HepG2 (cell line): ENCODE measurements at regions not wholly inside any gene's neighbourhood (a gene's known extent, or its start where the extent isn't known, plus 50 kb on each side); places are given as distances from the start of the nearest gene placed in this dataset.

ENCODE experiments used
- ATAC-seq: fragments of 200-7000 bp; cut with Tn5 transposase; 3 replicates; pipeline ENCODE4 v1.9.1; 2020; ENCODE audit warnings: mild to moderate bottlenecking, moderate library complexity
- BruUV-seq: library from RNA; stranded (reverse); fragments of 400-500 nt; replicated peaks from 2 replicates; lab custom pipeline; 2021; lab: Mats Ljungman, UMichigan
- CTCF ChIA-PET: fragments of 300-600 bp; formaldehyde crosslinking; extraction: SDS; loops from one replicate; lab custom pipeline; 2021; ENCODE audit warnings: low total read pairs, inconsistent platforms, low intra/inter-chr PET ratio; lab: Yijun Ruan, JAX
- POLR2A ChIA-PET: fragments of 350-600 bp; sonication (Branson Sonifier 250); formaldehyde crosslinking; loops from one replicate; lab custom pipeline; 2020; ENCODE audit warnings: antibody characterized with exemption, inconsistent platforms; lab: Yijun Ruan, JAX
- DNase-seq: peaks from one replicate; pipeline ENCODE4 v3.0.0-alpha.2; 2015; ENCODE audit warnings: low spot score
- FAIRE-seq: peaks from 3 replicates; lab custom pipeline; 2011; peaks lifted over from hg19 to GRCh38; lab: Jason Lieb, UNC
- H2AFZ ChIP-seq: one replicate; pipeline ENCODE4 v1.6.1; 2011; ENCODE audit warnings: low read length, inconsistent platforms
- H3K27ac ChIP-seq: fragments of 300-600 bp; 3 replicates; pipeline ENCODE4 v1.8.0; 2011; ENCODE audit warnings: mixed run types, mild to moderate bottlenecking, mixed read lengths, low read length, inconsistent platforms; ENCODE audit not compliant: insufficient read depth; ENCODE audit errors: extremely low read length
- H3K27me3 ChIP-seq, 2 experiments: fragments of 200-600 bp in 1 of 2; 2 replicates in 1 of 2; 3 replicates in 1 of 2; pipeline versions ENCODE4 v1.6.0 to v1.8.0; 2011; ENCODE audit warnings: low read length in 2 of 2, mild to moderate bottlenecking in 2 of 2, moderate library complexity in 2 of 2, inconsistent platforms in 1 of 2; ENCODE audit not compliant: insufficient read depth in 2 of 2, control insufficient read depth in 1 of 2
- H3K36me3 ChIP-seq, 2 experiments: fragments of 200-600 bp in 1 of 2; replicated peaks in 1 of 2; 2 replicates in 1 of 2; 3 replicates in 1 of 2; pipeline versions ENCODE4 v1.5.1 to v1.8.0; 2011; ENCODE audit warnings: low read length in 2 of 2, inconsistent platforms in 1 of 2; ENCODE audit not compliant: insufficient read depth in 2 of 2, control insufficient read depth in 1 of 2
- H3K4me1 ChIP-seq: 2 replicates; pipeline ENCODE4 v1.5.1; 2012; ENCODE audit warnings: low read length, inconsistent platforms; ENCODE audit not compliant: insufficient read depth
- H3K4me2 ChIP-seq: 2 replicates; pipeline ENCODE4 v1.6.0; 2011; ENCODE audit warnings: low read depth, low read length, inconsistent platforms
- H3K4me3 ChIP-seq, 3 experiments: fragments of 200-600 bp in 1 of 3; sonication (generic), shearing (Covaris generic) in 1 of 3; replicated peaks in 1 of 3; 2 replicates each; pipeline ENCODE4 v1.5.1; 2011 to 2016; ENCODE audit warnings: low read length in 3 of 3, inconsistent platforms in 2 of 3, low read depth in 2 of 3, mild to moderate bottlenecking in 2 of 3, control low read depth in 1 of 3, mixed read lengths in 1 of 3; ENCODE audit not compliant: insufficient read depth in 1 of 3
- H3K79me2 ChIP-seq: one replicate; pipeline ENCODE4 v1.6.1; 2011; ENCODE audit warnings: low read length, inconsistent platforms; ENCODE audit not compliant: insufficient read depth
- H3K9ac ChIP-seq: 2 replicates; pipeline ENCODE4 v1.6.0; 2011; ENCODE audit warnings: mild to moderate bottlenecking, low read depth, low read length, inconsistent platforms; ENCODE audit not compliant: insufficient read depth
- H3K9me3 ChIP-seq: 2 replicates; pipeline ENCODE4 v1.5.1; 2012; ENCODE audit warnings: mild to moderate bottlenecking, low read length
- H4K20me1 ChIP-seq: 2 replicates; pipeline ENCODE4 v1.6.0; 2011; ENCODE audit warnings: inconsistent platforms, mild to moderate bottlenecking, low read length, moderate library complexity; ENCODE audit not compliant: insufficient read depth
- FOXA3 ChIP-seq: IDR thresholded peaks from 2 replicates; pipeline ENCODE4 v1.6.1; 2016; ENCODE audit warnings: missing genetic modification reagents, missing compliant biosample characterization
- HHEX ChIP-seq: IDR thresholded peaks from 2 replicates; pipeline ENCODE4 v1.6.1; 2016; ENCODE audit warnings: control low read depth
- HOXA5 ChIP-seq: sonication (generic); formaldehyde crosslinking; IDR thresholded peaks from 2 replicates; pipeline ENCODE4 v1.4.0; 2020; ENCODE audit warnings: missing genetic modification reagents
- KAT2B ChIP-seq: fragments of 150-350 bp; IDR thresholded peaks from 2 replicates; pipeline ENCODE4 v1.6.1; 2014; ENCODE audit warnings: low read depth, low read length, borderline replicate concordance
- MAFF ChIP-seq: IDR thresholded peaks from 2 replicates; pipeline ENCODE4 v1.6.1; 2011; ENCODE audit warnings: low read depth, low read length, improper control_type of control experiment
- MAFG ChIP-seq: sonication (generic); formaldehyde crosslinking; IDR thresholded peaks from 2 replicates; pipeline ENCODE4 v1.5.1; 2020; ENCODE audit warnings: mild to moderate bottlenecking, missing genetic modification reagents
- MAFK ChIP-seq, 2 experiments: IDR thresholded peaks in 1 of 2; conservative IDR thresholded peaks in 1 of 2; 2 replicates each; pipeline ENCODE4 v1.6.1; 2011; ENCODE audit warnings: improper control_type of control experiment in 2 of 2, low read length in 2 of 2
- PRMT3 ChIP-seq: sonication (generic); formaldehyde crosslinking; IDR thresholded peaks from 2 replicates; pipeline ENCODE4 v1.8.1; 2022; ENCODE audit warnings: low read depth, mild to moderate bottlenecking, moderate library complexity, missing genetic modification reagents, borderline replicate concordance
- SIX4 ChIP-seq: sonication (generic); formaldehyde crosslinking; IDR thresholded peaks from 2 replicates; pipeline ENCODE4 v1.4.0; 2020; ENCODE audit warnings: missing genetic modification reagents
- SRF ChIP-seq: IDR thresholded peaks from 2 replicates; pipeline ENCODE4 v1.6.1; 2011; ENCODE audit warnings: mild to moderate bottlenecking, low read depth, low read length, moderate library complexity
- ZBTB25 ChIP-seq: IDR thresholded peaks from 2 replicates; pipeline ENCODE4 v1.6.1; 2018; ENCODE audit warnings: missing genetic modification reagents
- ZNF207 ChIP-seq: fragments of 450-650 bp; IDR thresholded peaks from 2 replicates; pipeline ENCODE4 v1.6.1; 2016; ENCODE audit warnings: antibody characterized with exemption, borderline replicate concordance
- ZNF639 ChIP-seq: conservative IDR thresholded peaks from 2 replicates; pipeline ENCODE4 v1.6.1; 2018; ENCODE audit warnings: missing genetic modification reagents
- WGBS: methylation state at CpG from one replicate; pipeline ENCODE4 v1.1.6; 2017; ENCODE audit warnings: low lambda C conversion rate; 5-methylcytosine and 5-hydroxymethylcytosine counted together
- in situ Hi-C: cut with HindIII; loops from 2 replicates; pipeline ENCODE4 v1.10.0; 2017; ENCODE audit warnings: low pct_unique_long_range_greater_than_20kb; ENCODE audit not compliant: extremely low pct_ligation_motif_present
- intact Hi-C: fragments of 100-400 bp; cut with micrococcal nuclease; formaldehyde crosslinking; loops from one replicate; pipeline ENCODE4 v1.10.0; 2022; ENCODE audit not compliant: unreplicated experiment
- TF ChIP-seq, protein P1 (sequence below): sonication (generic); formaldehyde crosslinking; IDR thresholded peaks from 2 replicates; pipeline ENCODE4 v1.4.0; 2020; ENCODE audit warnings: missing genetic modification reagents, borderline replicate concordance
- TF ChIP-seq, protein P2 (sequence below): sonication (generic); formaldehyde crosslinking; IDR thresholded peaks from 2 replicates; pipeline ENCODE4 v1.4.0; 2020; ENCODE audit warnings: missing genetic modification reagents

GRCh38 chr4:10958226-10958856 lies 273.8 kb upstream of the CLNK start:
- Histone ChIP-seq H4K20me1 (no peaks in the 10 kb centered on the region), H3K36me3 (no peaks in the 10 kb centered on the region), H3K79me2 (no peaks in the 10 kb centered on the region), H3K27me3 (no peaks in the 10 kb centered on the region; a peak in 1 of 5 replicates), H3K9me3 (peaks cover 8% of the 10 kb centered on the region; the same call in 1 of the 2 replicates), H3K27ac (no peak overlapping the region), H3K4me3 (no peak overlapping the region), H3K4me2 (no peak overlapping the region), H2AFZ (no peak overlapping the region), H3K4me1 (no peaks in the 10 kb centered on the region), H3K9ac (no peak overlapping the region)
- TF ChIP-seq ZNF639 (CRISPR knock-in tag) (no peak), KAT2B (no peak), FOXA3 (CRISPR knock-in tag) (no peak), MAFF (no peak), HHEX (CRISPR knock-in tag) (no peak), PRMT3 (CRISPR knock-in tag) (no peak), SRF (no peak), MAFK (conservative IDR thresholded peaks at IDR 0.05 in 1 of 2, IDR thresholded peaks at IDR 0.05 in 1 of 2; ENCODE audit: low read length in 2 of 2) (no peak), ZNF207 (no peak), ZBTB25 (CRISPR knock-in tag) (no peak), MAFG (CRISPR knock-in tag) (no peak), HOXA5 (no peak), SIX4 (no peak)
- TF ChIP-seq, protein P1, sequence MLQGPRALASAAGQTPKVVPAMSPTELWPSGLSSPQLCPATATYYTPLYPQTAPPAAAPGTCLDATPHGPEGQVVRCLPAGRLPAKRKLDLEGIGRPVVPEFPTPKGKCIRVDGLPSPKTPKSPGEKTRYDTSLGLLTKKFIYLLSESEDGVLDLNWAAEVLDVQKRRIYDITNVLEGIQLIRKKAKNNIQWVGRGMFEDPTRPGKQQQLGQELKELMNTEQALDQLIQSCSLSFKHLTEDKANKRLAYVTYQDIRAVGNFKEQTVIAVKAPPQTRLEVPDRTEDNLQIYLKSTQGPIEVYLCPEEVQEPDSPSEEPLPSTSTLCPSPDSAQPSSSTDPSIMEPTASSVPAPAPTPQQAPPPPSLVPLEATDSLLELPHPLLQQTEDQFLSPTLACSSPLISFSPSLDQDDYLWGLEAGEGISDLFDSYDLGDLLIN (CRISPR knock-in tag): no peak
- TF ChIP-seq, protein P2, sequence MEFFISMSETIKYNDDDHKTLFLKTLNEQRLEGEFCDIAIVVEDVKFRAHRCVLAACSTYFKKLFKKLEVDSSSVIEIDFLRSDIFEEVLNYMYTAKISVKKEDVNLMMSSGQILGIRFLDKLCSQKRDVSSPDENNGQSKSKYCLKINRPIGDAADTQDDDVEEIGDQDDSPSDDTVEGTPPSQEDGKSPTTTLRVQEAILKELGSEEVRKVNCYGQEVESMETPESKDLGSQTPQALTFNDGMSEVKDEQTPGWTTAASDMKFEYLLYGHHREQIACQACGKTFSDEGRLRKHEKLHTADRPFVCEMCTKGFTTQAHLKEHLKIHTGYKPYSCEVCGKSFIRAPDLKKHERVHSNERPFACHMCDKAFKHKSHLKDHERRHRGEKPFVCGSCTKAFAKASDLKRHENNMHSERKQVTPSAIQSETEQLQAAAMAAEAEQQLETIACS (CRISPR knock-in tag): no peak
- CTCF ChIA-PET: no interaction called here
- FAIRE-seq (no peak), ATAC-seq (no peak), DNase-seq (no peak)
- intact Hi-C loops: no loop called here
- POLR2A ChIA-PET: no interaction called here
- BruUV-seq: no TSS peak
- in situ Hi-C loops: no loop called here
- 9% methylated on average over 5 of the region's 5 CpGs for WGBS
